GM23338 (cell line): ENCODE measurements at regions not wholly inside any gene's neighbourhood (a gene's known extent, or its start where the extent isn't known, plus 50 kb on each side); places are given as distances from the start of the nearest gene placed in this dataset.

Experiments used
- ATAC-seq: fragments of 200-7000 bp; cut with Tn5 transposase; 3 replicates; pipeline ENCODE4 v1.9.1; 2020
- DNase-seq: peaks from one replicate; pipeline ENCODE4 v3.0.0-alpha.2; 2015; ENCODE audit warnings: low spot score
- H2AFZ ChIP-seq: fragments of 200-600 bp; sonication (generic); 2 replicates; pipeline ENCODE4 v1.8.0; 2016; ENCODE audit warnings: antibody characterized with exemption, mild to moderate bottlenecking, moderate library complexity
- H3F3A ChIP-seq: fragments of 200-600 bp; sonication (generic); replicated peaks from 2 replicates; pipeline ENCODE4 v1.8.0; 2017; ENCODE audit warnings: antibody characterized with exemption, mixed run types, low read depth
- H3K27ac ChIP-seq: fragments of 200-600 bp; sonication (generic); 2 replicates; pipeline ENCODE4 v1.6.1; 2016; ENCODE audit warnings: low read depth
- H3K27me3 ChIP-seq: fragments of 200-600 bp; sonication (generic); 2 replicates; pipeline ENCODE4 v1.8.0; 2016; ENCODE audit warnings: mild to moderate bottlenecking, mixed run types, moderate library complexity; ENCODE audit not compliant: insufficient read depth
- H3K36me3 ChIP-seq: fragments of 200-600 bp; sonication (generic); 2 replicates; pipeline ENCODE4 v1.8.0; 2016; ENCODE audit warnings: mild to moderate bottlenecking; ENCODE audit not compliant: insufficient read depth
- H3K4me1 ChIP-seq: fragments of 200-600 bp; sonication (generic); 2 replicates; pipeline ENCODE4 v1.8.0; 2016; ENCODE audit warnings: mild to moderate bottlenecking, moderate library complexity; ENCODE audit not compliant: insufficient read depth
- H3K4me2 ChIP-seq: fragments of 200-600 bp; sonication (generic); 2 replicates; pipeline ENCODE4 v1.7.1; 2017; ENCODE audit warnings: mixed run types
- H3K4me3 ChIP-seq: fragments of 200-600 bp; sonication (generic); 2 replicates; pipeline ENCODE4 v1.6.1; 2016; ENCODE audit warnings: mixed run types
- H3K79me2 ChIP-seq: fragments of 200-600 bp; sonication (generic); replicated peaks from 2 replicates; pipeline ENCODE4 v1.8.0; 2017; ENCODE audit warnings: mild to moderate bottlenecking; ENCODE audit not compliant: insufficient read depth
- H3K9me2 ChIP-seq: fragments of 200-600 bp; sonication (generic); 2 replicates; pipeline ENCODE4 v1.8.0; 2017; ENCODE audit not compliant: insufficient read depth
- H4K20me1 ChIP-seq: fragments of 200-600 bp; sonication (generic); replicated peaks from 2 replicates; pipeline ENCODE4 v1.8.0; 2017; ENCODE audit warnings: mild to moderate bottlenecking; ENCODE audit not compliant: insufficient read depth
- H3K27ac Mint-ChIP-seq: 2 replicates; pipeline ENCODE4 v1.8.0; 2020; ENCODE audit warnings: inconsistent platforms, mild to moderate bottlenecking, moderate library complexity, mixed read lengths
- H3K27me3 Mint-ChIP-seq: 3 replicates; pipeline ENCODE4 v1.8.0; 2022; ENCODE audit warnings: low read depth, mild to moderate bottlenecking, moderate library complexity, mixed read lengths, inconsistent platforms; ENCODE audit not compliant: insufficient read depth, poor library complexity
- H3K36me3 Mint-ChIP-seq: 3 replicates; pipeline ENCODE4 v1.8.0; 2021; ENCODE audit warnings: low read depth, mild to moderate bottlenecking, inconsistent platforms, moderate library complexity, mixed read lengths
- H3K4me1 Mint-ChIP-seq: 3 replicates; pipeline ENCODE4 v1.8.0; 2020; ENCODE audit warnings: mild to moderate bottlenecking, inconsistent platforms, mixed read lengths
- H3K4me3 Mint-ChIP-seq: 3 replicates; pipeline ENCODE4 v1.8.0; 2021; ENCODE audit warnings: moderate library complexity, mild to moderate bottlenecking, inconsistent platforms, mixed read lengths
- H3K9me3 Mint-ChIP-seq: 3 replicates; pipeline ENCODE4 v1.8.0; 2020; ENCODE audit warnings: moderate library complexity, mild to moderate bottlenecking, inconsistent platforms, mixed read lengths
- CREB1 ChIP-seq: fragments of 250-450 bp; sonication (Bioruptor Pico); IDR thresholded peaks from 2 replicates; pipeline ENCODE4 v1.5.0; 2020; ENCODE audit warnings: low read depth, mild to moderate bottlenecking, moderate library complexity
- CTCF ChIP-seq, 2 experiments: fragments of 200-600 bp in 1 of 2; sonication (generic) in 1 of 2; conservative IDR thresholded peaks; 2 replicates each; pipeline versions ENCODE4 v1.5.1 to v1.6.1; 2016 to 2017; ENCODE audit warnings: antibody characterized with exemption in 2 of 2, low read depth in 2 of 2, mild to moderate bottlenecking in 2 of 2, moderate library complexity in 1 of 2
- ETS1 ChIP-seq: IDR thresholded peaks from 2 replicates; pipeline ENCODE4 v1.6.1; 2016; ENCODE audit warnings: antibody characterized with exemption
- EZH2 ChIP-seq: fragments of 200-600 bp; sonication (generic); IDR thresholded peaks from one replicate; pipeline ENCODE4 v1.8.0; 2017; ENCODE audit warnings: antibody characterized with exemption, mild to moderate bottlenecking, low read depth; ENCODE audit not compliant: unreplicated experiment
- EZH2phosphoT487 ChIP-seq: fragments of 200-600 bp; sonication (generic); IDR thresholded peaks from one replicate; pipeline ENCODE4 v1.8.1; 2018; ENCODE audit warnings: antibody characterized with exemption; ENCODE audit not compliant: unreplicated experiment
- JUNB ChIP-seq: IDR thresholded peaks from one replicate; pipeline ENCODE4 v1.6.1; 2016; ENCODE audit warnings: antibody characterized with exemption; ENCODE audit not compliant: unreplicated experiment
- NANOG ChIP-seq: IDR thresholded peaks from 2 replicates; pipeline ENCODE4 v1.6.1; 2016; ENCODE audit warnings: antibody characterized with exemption, borderline replicate concordance
- REST ChIP-seq: IDR thresholded peaks from one replicate; pipeline ENCODE4 v1.6.1; 2018; ENCODE audit warnings: antibody characterized with exemption; ENCODE audit not compliant: unreplicated experiment
- ZNF114 ChIP-seq: fragments of 250-450 bp; sonication (Bioruptor Pico); IDR thresholded peaks from 2 replicates; pipeline ENCODE4 v1.5.0; 2020; ENCODE audit warnings: mild to moderate bottlenecking, moderate library complexity
- ZNF331 ChIP-seq: fragments of 250-450 bp; sonication (Bioruptor Pico); IDR thresholded peaks from 2 replicates; pipeline ENCODE4 v1.5.0; 2020; ENCODE audit warnings: low read depth, mild to moderate bottlenecking, moderate library complexity
- ZNF462 ChIP-seq: fragments of 250-450 bp; sonication (Bioruptor Pico); IDR thresholded peaks from 2 replicates; pipeline ENCODE4 v1.5.0; 2020; ENCODE audit warnings: mild to moderate bottlenecking, moderate library complexity

GRCh38 chr14:48686650-48687049 lies 899.5 kb downstream of the RPS29 start (continued):
- TF ChIP-seq EZH2: no peak
- no peak for TF ChIP-seq JUNB
- TF ChIP-seq EZH2phosphoT487: no peak
- TF ChIP-seq NANOG: no peak
- TF ChIP-seq ZNF331 (CRISPR knock-in tag): no peak
- no peak for TF ChIP-seq ETS1

- no peaks in the 10 kb centered on the region for H3K36me3 ChIP-seq
- H3K9me2 ChIP-seq: peaks cover 8% of the 10 kb centered on the region; the same call in 1 of the 2 replicates
- ATAC-seq: no peak
- peaks cover 7% of the 10 kb centered on the region for H3K9me3 Mint-ChIP-seq
- no peak overlapping the region for H3K27ac Mint-ChIP-seq
- no peak overlapping the region for H3K4me3 ChIP-seq
- no peak for DNase-seq
- no peak overlapping the region for H2AFZ ChIP-seq
- H3K79me2 ChIP-seq: no peaks in the 10 kb centered on the region
- H3F3A ChIP-seq: no peaks in the 10 kb centered on the region
- H3K27me3 ChIP-seq: no peaks in the 10 kb centered on the region
- no peak overlapping the region for H3K4me2 ChIP-seq
- no peaks in the 10 kb centered on the region; the same call in 2 of the 3 replicates for H3K4me1 Mint-ChIP-seq
- H3K36me3 Mint-ChIP-seq: no peaks in the 10 kb centered on the region
- H3K27ac ChIP-seq: no peak overlapping the region
- H3K4me1 ChIP-seq: no peaks in the 10 kb centered on the region
- no peak overlapping the region for H3K4me3 Mint-ChIP-seq
- H4K20me1 ChIP-seq: no peaks in the 10 kb centered on the region
- H3K27me3 Mint-ChIP-seq: no peaks in the 10 kb centered on the region
- no peak for TF ChIP-seq ZNF331 (CRISPR knock-in tag)
- TF ChIP-seq NANOG: no peak
- TF ChIP-seq ETS1: no peak
- no peak for TF ChIP-seq EZH2phosphoT487
- no peak for TF ChIP-seq JUNB
- no peak for TF ChIP-seq CTCF (conservative IDR thresholded peaks at IDR 0.05; ENCODE audit: low read depth in 2 of 2)
- no peak for TF ChIP-seq ZNF462
- no peak for TF ChIP-seq ZNF114
- TF ChIP-seq CREB1 (CRISPR knock-in tag): no peak
- TF ChIP-seq EZH2: no peak
- TF ChIP-seq REST: no peak
These were observed 913.7 kb downstream of the RPS29 start for GRCh38 chr14:48672506-48672905.
